GM21390 (cell line): ENCODE measurements at regions not wholly inside any gene's neighbourhood (a gene's known extent, or its start where the extent isn't known, plus 50 kb on each side); places are given as distances from the start of the nearest gene placed in this dataset.
"Not testable (repeated sequence)": the region's sequence is repeated elsewhere in the genome, so short reads cannot be mapped to it uniquely, and the experiment has no call there.

ENCODE experiments used
- ATAC-seq: cut with Tn5 transposase; IDR thresholded peaks from one replicate; pipeline ENCODE4 v1.9.1; 2021; ENCODE audit not compliant: unreplicated experiment

- no peak for ATAC-seq
These were observed 225.1 kb upstream of the RASA1 start for GRCh38 chr5:87042554-87042953.

- no peak for ATAC-seq
These were observed 219.5 kb upstream of the RASA1 start for GRCh38 chr5:87048156-87048555.

- ATAC-seq: not testable (repeated sequence)
These were observed 218.7 kb upstream of the RASA1 start for GRCh38 chr5:87049012-87049411.

GRCh38 chr5:87051502-87052113, 216.1 kb upstream of the RASA1 start:
- ATAC-seq: no peak

- no peak for ATAC-seq
These were observed 214.5 kb upstream of the RASA1 start for GRCh38 chr5:87053146-87053545.

GRCh38 chr5:87054821-87055220, 212.9 kb upstream of the RASA1 start:
- no peak for ATAC-seq

- ATAC-seq: no peak
These were observed 206.6 kb upstream of the RASA1 start for GRCh38 chr5:87061046-87061445.

GRCh38 chr5:87069311-87069710, 198.4 kb upstream of the RASA1 start:
- no peak for ATAC-seq

- ATAC-seq: peak; percentile 62
These were observed 197.6 kb upstream of the RASA1 start for GRCh38 chr5:87069974-87070608.

GRCh38 chr5:87074072-87074471, 193.6 kb upstream of the RASA1 start:
- ATAC-seq: no peak

GRCh38 chr5:87074934-87075541, 192.6 kb upstream of the RASA1 start:
- ATAC-seq: peak; percentile 97

- no peak for ATAC-seq
These were observed 191.3 kb upstream of the RASA1 start for GRCh38 chr5:87076411-87076810.

- ATAC-seq: no peak
These were observed 190.8 kb upstream of the RASA1 start for GRCh38 chr5:87076931-87077330.

- ATAC-seq: no peak
These were observed 188.5 kb upstream of the RASA1 start for GRCh38 chr5:87079219-87079618.

- ATAC-seq: no peak
These were observed 186.7 kb upstream of the RASA1 start for GRCh38 chr5:87081016-87081415.

GRCh38 chr5:87081511-87082372, 185.9 kb upstream of the RASA1 start:
- ATAC-seq: peak; percentile 91

GRCh38 chr5:87094347-87094746, 173.3 kb upstream of the RASA1 start:
- ATAC-seq: no peak

GRCh38 chr5:87094833-87095232, 172.8 kb upstream of the RASA1 start:
- ATAC-seq: no peak

- no peak for ATAC-seq
These were observed 171.9 kb upstream of the RASA1 start for GRCh38 chr5:87095787-87096186.

GRCh38 chr5:87097664-87098063, 170.0 kb upstream of the RASA1 start:
- no peak for ATAC-seq

GRCh38 chr5:87099291-87099839, 168.3 kb upstream of the RASA1 start:
- ATAC-seq: no peak
